Cardiac fibroblast (primary cell): ENCODE measurements at regions not wholly inside any gene's neighbourhood (a gene's known extent, or its start where the extent isn't known, plus 50 kb on each side); places are given as distances from the start of the nearest gene placed in this dataset.

Experiments
- DNase-seq, 2 donors: peaks; one replicate each; pipeline versions ENCODE4 v3.0.0 to v3.0.0-alpha.2; 2010; ENCODE audit warnings: low read depth in 2 of 2
- H3K4me3 ChIP-seq, 2 donors: replicated peaks in 1 of 2; 1 replicate in 1 of 2; 2 replicates in 1 of 2; pipeline ENCODE4 v1.5.1; 2011; ENCODE audit warnings: low read depth in 2 of 2, low read length in 2 of 2, mild to moderate bottlenecking in 2 of 2, moderate library complexity in 1 of 2
- TF ChIP-seq, protein P1 (sequence below): IDR thresholded peaks from one replicate; pipeline ENCODE4 v1.5.1; 2011; ENCODE audit warnings: low read depth, mild to moderate bottlenecking, low read length, inconsistent platforms

DNA sequence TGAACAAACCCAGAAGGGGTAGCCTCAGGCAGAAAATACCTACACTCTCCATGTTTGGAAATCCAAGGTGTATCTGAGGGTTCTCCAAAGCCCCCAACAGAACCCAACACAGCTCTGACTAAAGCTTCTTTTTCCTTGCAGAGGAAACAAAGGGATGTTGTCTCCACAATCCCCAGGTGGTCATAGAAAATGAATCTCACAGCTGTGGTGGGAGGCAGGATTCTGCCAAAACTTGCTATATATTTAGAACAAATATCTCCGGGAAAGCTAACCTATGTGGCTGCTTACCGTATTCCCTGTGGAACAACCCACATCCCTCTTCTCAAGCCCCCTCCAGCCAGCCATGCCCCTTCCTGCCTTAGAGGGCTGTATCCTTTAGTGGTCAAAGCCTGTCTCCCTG, 406.1 kb downstream of the PRDM2 start:
- DNase-seq, result no peak
- TF ChIP-seq, protein P1, sequence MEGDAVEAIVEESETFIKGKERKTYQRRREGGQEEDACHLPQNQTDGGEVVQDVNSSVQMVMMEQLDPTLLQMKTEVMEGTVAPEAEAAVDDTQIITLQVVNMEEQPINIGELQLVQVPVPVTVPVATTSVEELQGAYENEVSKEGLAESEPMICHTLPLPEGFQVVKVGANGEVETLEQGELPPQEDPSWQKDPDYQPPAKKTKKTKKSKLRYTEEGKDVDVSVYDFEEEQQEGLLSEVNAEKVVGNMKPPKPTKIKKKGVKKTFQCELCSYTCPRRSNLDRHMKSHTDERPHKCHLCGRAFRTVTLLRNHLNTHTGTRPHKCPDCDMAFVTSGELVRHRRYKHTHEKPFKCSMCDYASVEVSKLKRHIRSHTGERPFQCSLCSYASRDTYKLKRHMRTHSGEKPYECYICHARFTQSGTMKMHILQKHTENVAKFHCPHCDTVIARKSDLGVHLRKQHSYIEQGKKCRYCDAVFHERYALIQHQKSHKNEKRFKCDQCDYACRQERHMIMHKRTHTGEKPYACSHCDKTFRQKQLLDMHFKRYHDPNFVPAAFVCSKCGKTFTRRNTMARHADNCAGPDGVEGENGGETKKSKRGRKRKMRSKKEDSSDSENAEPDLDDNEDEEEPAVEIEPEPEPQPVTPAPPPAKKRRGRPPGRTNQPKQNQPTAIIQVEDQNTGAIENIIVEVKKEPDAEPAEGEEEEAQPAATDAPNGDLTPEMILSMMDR, result no peak
- no peak overlapping the region for H3K4me3 ChIP-seq

DNA sequence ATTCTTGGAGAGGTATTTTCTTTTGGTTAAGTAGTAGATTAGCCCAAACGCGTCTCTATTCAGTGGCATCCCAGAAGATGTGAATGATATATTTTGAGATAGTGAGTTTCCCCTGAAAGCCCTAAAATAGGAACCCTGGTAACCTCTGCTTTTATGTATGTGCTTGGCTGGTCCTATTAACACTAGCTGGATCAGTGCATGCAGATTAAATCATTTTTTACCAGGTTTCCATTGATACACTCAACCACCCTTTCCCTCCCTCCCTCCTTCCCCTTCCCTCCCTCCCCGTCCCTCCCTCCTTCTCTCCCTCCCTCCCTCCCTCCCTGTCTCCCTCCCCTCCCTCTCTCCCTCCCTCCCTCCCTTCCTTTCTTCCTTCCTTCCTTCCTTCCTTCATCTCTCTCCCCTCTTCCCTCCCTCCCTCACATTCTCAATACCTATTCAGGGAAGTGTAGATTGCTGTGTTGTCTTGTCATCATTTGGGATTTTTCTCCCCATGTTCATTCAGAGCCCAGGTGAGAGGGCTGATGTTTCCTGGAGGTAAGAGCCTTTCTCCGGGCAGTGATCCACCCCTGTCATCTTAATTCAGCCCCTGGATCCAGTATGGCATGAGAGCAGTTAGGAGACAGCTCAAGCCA, 406.8 kb downstream of the PRDM2 start:
- DNase-seq, result no peak
- no peak overlapping the region for H3K4me3 ChIP-seq
- TF ChIP-seq, protein P1, result no peak

DNA sequence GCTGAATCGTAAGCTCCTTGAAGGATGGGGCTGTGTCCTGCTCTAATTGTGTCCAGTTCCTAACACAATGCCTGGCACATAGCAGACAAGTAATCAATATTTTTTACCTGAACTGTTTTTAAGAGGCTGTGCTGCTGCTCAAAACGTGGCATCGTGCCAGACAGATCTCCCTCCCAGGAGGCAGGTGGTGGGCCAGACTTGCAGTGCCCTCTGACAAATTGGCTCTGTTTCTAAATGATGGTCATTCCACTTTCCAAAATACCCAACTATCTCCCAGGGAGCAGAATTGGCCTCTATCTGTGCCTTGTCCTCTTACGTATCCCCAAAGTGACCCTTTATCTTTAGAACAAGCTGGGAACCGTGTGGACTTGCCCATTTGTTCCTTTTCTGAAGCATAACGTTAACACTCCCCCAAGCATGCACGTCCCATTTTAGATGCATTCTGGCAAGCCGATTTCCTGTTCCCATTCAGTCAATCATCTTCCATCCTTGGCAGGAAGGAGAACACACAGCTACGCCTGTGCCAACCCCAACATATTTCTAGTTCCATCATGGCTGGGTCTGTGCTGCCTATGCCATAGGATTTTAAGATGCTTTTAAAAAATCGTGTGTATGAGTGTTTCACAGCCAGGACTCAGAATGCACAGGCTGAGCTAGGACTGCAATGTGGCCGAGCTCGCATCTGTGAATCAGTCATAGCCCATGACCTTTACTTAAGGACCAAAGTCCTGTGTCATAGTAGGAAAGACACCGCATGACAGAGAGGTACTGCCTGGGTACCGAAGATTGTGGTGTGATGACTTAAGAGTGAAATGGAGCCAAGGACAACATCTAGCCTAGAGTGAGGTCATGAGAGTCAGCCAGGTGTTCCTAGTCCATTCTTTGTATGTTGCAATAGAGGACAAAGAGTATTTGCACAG, 408.6 kb downstream of the PRDM2 start:
- TF ChIP-seq, protein P1, result no peak
- peak in 1 of 2 donors; percentile 14 for DNase-seq
- H3K4me3 ChIP-seq, result no peak overlapping the region

DNA sequence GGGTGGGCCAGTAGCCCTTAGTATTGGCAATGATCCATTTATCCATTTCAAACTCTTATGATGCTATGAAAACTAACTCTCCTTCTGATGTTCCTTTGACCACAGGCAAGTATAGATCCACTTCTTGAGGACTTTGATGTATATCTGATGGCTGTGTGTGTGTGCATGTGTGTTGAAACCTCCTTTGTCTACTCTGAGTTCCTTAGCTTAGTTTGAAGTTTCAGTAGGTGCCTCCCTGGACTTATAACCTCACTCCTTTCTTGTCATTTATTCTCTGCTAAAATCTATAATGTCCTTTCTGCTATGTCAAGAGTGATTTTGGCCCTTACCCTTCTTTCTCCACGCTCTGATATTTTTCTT, 409.3 kb downstream of the PRDM2 start:
- TF ChIP-seq, protein P1, result no peak
- DNase-seq, result no peak
- H3K4me3 ChIP-seq, result no peak overlapping the region

DNA sequence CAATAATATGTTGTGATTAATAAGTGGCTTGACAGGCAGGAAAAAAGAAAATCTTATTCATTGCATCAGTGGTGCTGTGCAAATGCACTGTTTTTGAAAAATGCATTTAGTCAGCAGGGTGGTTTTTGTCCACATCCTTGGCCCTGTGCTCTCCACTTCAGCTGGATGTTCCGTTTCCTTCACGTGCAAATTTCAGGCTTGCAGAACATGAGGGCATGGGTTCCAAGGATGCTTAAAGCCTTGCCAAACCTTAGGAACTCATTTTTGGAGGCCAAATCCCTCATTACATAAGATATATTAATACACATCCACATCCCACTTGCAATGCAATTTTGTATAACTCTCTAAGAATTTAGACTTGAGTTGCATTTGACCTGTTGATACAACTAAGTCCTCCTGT, 410.1 kb downstream of the PRDM2 start:
- H3K4me3 ChIP-seq, result no peak overlapping the region
- TF ChIP-seq, protein P1, result no peak
- no peak for DNase-seq

DNA sequence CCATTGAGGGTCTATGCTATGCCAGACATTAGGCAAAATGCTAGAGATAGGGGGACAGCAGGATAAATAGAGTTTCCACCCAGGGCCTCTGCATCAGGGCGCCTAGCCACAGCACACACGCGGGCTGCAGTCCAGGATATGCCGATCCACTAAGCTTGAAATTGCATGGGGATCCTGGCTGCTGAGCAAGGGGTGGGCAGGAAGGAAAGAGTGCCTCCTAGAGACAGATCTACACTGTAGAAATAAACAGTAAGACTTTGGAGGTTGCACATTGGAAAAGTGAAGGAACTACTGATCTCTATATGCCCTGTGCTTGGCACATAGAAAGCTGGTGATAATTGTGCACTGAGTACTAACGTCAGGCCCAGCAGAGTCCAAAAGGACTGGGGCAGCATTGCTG, 411.1 kb downstream of the PRDM2 start:
- no peak for DNase-seq
- TF ChIP-seq, protein P1, result no peak
- no peak overlapping the region for H3K4me3 ChIP-seq
